GM12873 (cell line): ENCODE measurements at regions not wholly inside any gene's neighbourhood (a gene's known extent, or its start where the extent isn't known, plus 50 kb on each side); places are given as distances from the start of the nearest gene placed in this dataset.

Experiments used
- CTCF ChIP-seq: IDR thresholded peaks from 2 replicates; pipeline ENCODE4 v1.5.1; 2012; ENCODE audit warnings: low read depth, mild to moderate bottlenecking, moderate library complexity, low read length, control low read depth; ENCODE audit not compliant: insufficient read depth; ENCODE audit errors: missing control alignments

GRCh38 chr10:9051328-9051974 lies 997.0 kb downstream of the GATA3 start:
- no peak for TF ChIP-seq CTCF

- no peak for TF ChIP-seq CTCF
Measured at GRCh38 chr10:9052767-9053166, 998.3 kb downstream of the GATA3 start.

GRCh38 chr10:9056521-9056920 lies 1002.0 kb downstream of the GATA3 start:
- no peak for TF ChIP-seq CTCF

- no peak for TF ChIP-seq CTCF
Measured at GRCh38 chr10:9060314-9060713, 1005.8 kb downstream of the GATA3 start.

- TF ChIP-seq CTCF: no peak
Measured at GRCh38 chr10:9061871-9062270, 1007.4 kb downstream of the GATA3 start.

GRCh38 chr10:9066152-9066551 lies 1011.7 kb downstream of the GATA3 start:
- no peak for TF ChIP-seq CTCF

GRCh38 chr10:9068003-9068402 lies 1013.5 kb downstream of the GATA3 start:
- TF ChIP-seq CTCF: no peak

GRCh38 chr10:9069136-9069535 lies 1014.6 kb downstream of the GATA3 start:
- TF ChIP-seq CTCF: no peak
